H1 (cell line): ENCODE measurements at regions not wholly inside any gene's neighbourhood (a gene's known extent, or its start where the extent isn't known, plus 50 kb on each side); places are given as distances from the start of the nearest gene placed in this dataset.

Experiments used
- CTCF ChIA-PET: fragments of 300-600 bp; sonication (Branson Sonifier 250); formaldehyde crosslinking; loops from one replicate; lab custom pipeline; 2021; ENCODE audit not compliant: partially characterized antibody; lab: Charles Lee
- POLR2A ChIA-PET: fragments of 300-600 bp; sonication (Branson Sonifier 250); formaldehyde crosslinking; loops from one replicate; lab custom pipeline; 2021; ENCODE audit warnings: inconsistent platforms; ENCODE audit not compliant: partially characterized antibody; lab: Charles Lee
- DNase-seq, 2 experiments: peaks; one replicate each; pipeline versions ENCODE4 v3.0.0 to v3.0.0-alpha.2; 2010 to 2022; ENCODE audit warnings: low spot score in 2 of 2, low read depth in 1 of 2, mixed read lengths in 1 of 2
- FAIRE-seq: peaks from 2 replicates; lab custom pipeline; 2011; peaks lifted over from hg19 to GRCh38; lab: Jason Lieb, UNC
- H2AFZ ChIP-seq: 2 replicates; pipeline ENCODE4 v1.8.1; 2012; ENCODE audit warnings: low read length, inconsistent platforms
- H2AK5ac ChIP-seq: 2 replicates; pipeline ENCODE4 v1.6.1; 2013; ENCODE audit warnings: low read depth, low read length
- H2BK120ac ChIP-seq: replicated peaks from 2 replicates; pipeline ENCODE3; 2013; ENCODE audit warnings: low read depth, low read length, inconsistent platforms
- H2BK12ac ChIP-seq: 2 replicates; pipeline ENCODE4 v1.6.1; 2013; ENCODE audit warnings: low read depth, low read length
- H2BK15ac ChIP-seq: 2 replicates; pipeline ENCODE4 v1.6.1; 2013; ENCODE audit warnings: low read length
- H2BK20ac ChIP-seq: 2 replicates; pipeline ENCODE4 v1.6.1; 2013; ENCODE audit warnings: low read length
- H2BK5ac ChIP-seq: 2 replicates; pipeline ENCODE4 v1.6.1; 2013; ENCODE audit warnings: low read depth, low read length
- H3K14ac ChIP-seq: 2 replicates; pipeline ENCODE4 v1.6.1; 2013; ENCODE audit warnings: inconsistent platforms; ENCODE audit not compliant: insufficient read length
- H3K18ac ChIP-seq: 2 replicates; pipeline ENCODE4 v1.6.1; 2013; ENCODE audit warnings: low read length; ENCODE audit errors: extremely low read depth
- H3K23ac ChIP-seq: 2 replicates; pipeline ENCODE4 v1.6.1; 2013; ENCODE audit warnings: inconsistent platforms; ENCODE audit not compliant: insufficient read length
- H3K23me2 ChIP-seq: 2 replicates; pipeline ENCODE4 v1.6.1; 2013; ENCODE audit warnings: low read depth, low read length
- H3K27ac ChIP-seq: 2 replicates; pipeline ENCODE4 v1.6.1; 2011; ENCODE audit warnings: low read depth, low read length, inconsistent platforms
- H3K27me3 ChIP-seq, 4 experiments: replicated peaks in 1 of 4; 1 replicate in 1 of 4; 2 replicates in 3 of 4; pipeline versions ENCODE4 v1.6.1 to v1.8.1; 2011 to 2013; ENCODE audit warnings: low read length in 3 of 4, mild to moderate bottlenecking in 3 of 4, inconsistent platforms in 2 of 4, mixed read lengths in 2 of 4, moderate library complexity in 1 of 4; ENCODE audit not compliant: control insufficient read depth in 3 of 4, insufficient read depth in 3 of 4; ENCODE audit errors: extremely low read depth in 1 of 4
- H3K36me3 ChIP-seq, 4 experiments: 2 replicates each; pipeline versions ENCODE4 v1.6.1 to v1.8.1; 2011 to 2013; ENCODE audit warnings: mild to moderate bottlenecking in 4 of 4, low read length in 3 of 4, moderate library complexity in 2 of 4, control low read depth in 1 of 4, inconsistent platforms in 1 of 4; ENCODE audit not compliant: insufficient read depth in 4 of 4, control insufficient read depth in 2 of 4
- H3K4ac ChIP-seq: replicated peaks from 2 replicates; pipeline ENCODE3; 2013; ENCODE audit warnings: low read length, low read depth, mixed read lengths, inconsistent platforms; ENCODE audit not compliant: insufficient read length
- H3K4me1 ChIP-seq, 4 experiments: replicated peaks in 1 of 4; 1 replicate in 1 of 4; 2 replicates in 3 of 4; pipeline versions ENCODE4 v1.6.1 to v1.8.1; 2011 to 2013; ENCODE audit warnings: low read length in 3 of 4, inconsistent platforms in 2 of 4, mixed read lengths in 1 of 4; ENCODE audit not compliant: insufficient read depth in 4 of 4, control insufficient read depth in 3 of 4
- H3K4me2 ChIP-seq, 2 experiments: 2 replicates each; pipeline versions ENCODE4 v1.6.1 to v1.8.1; 2011 to 2013; ENCODE audit warnings: low read depth in 2 of 2, low read length in 2 of 2, control low read depth in 1 of 2, inconsistent platforms in 1 of 2, mild to moderate bottlenecking in 1 of 2; ENCODE audit not compliant: insufficient read depth in 1 of 2
- H3K4me3 ChIP-seq, 4 experiments: fragments of 200-600, 300-600 bp in 1 of 4; sonication (generic), shearing (Covaris generic), sonication (Bioruptor Twin) in 1 of 4; 2 replicates each; pipeline versions ENCODE4 v1.5.1 to v1.8.1; 2011 to 2016; ENCODE audit warnings: low read length in 4 of 4, low read depth in 3 of 4, control low read depth in 2 of 4, inconsistent platforms in 2 of 4, mild to moderate bottlenecking in 2 of 4, mixed read lengths in 1 of 4, moderate library complexity in 1 of 4; ENCODE audit not compliant: insufficient read depth in 2 of 4; ENCODE audit errors: extremely low read depth in 1 of 4
- H3K56ac ChIP-seq: replicated peaks from 2 replicates; pipeline ENCODE3; 2013; ENCODE audit warnings: low read depth, mild to moderate bottlenecking, mixed read lengths, low read length, inconsistent platforms; ENCODE audit not compliant: insufficient read length
- H3K79me1 ChIP-seq: 2 replicates; pipeline ENCODE4 v1.6.1; 2013; ENCODE audit warnings: low read depth, low read length, control low read depth
- H3K79me2 ChIP-seq, 2 experiments: 2 replicates each; pipeline versions ENCODE4 v1.6.1 to v1.8.1; 2012 to 2013; ENCODE audit warnings: low read length in 2 of 2, mild to moderate bottlenecking in 2 of 2, inconsistent platforms in 1 of 2; ENCODE audit not compliant: insufficient read depth in 2 of 2, control insufficient read depth in 1 of 2
- H3K9ac ChIP-seq, 4 experiments: replicated peaks in 1 of 4; 1 replicate in 1 of 4; 2 replicates in 3 of 4; pipeline versions ENCODE4 v1.6.1 to v1.8.1; 2011 to 2013; ENCODE audit warnings: low read depth in 3 of 4, low read length in 3 of 4, control low read depth in 2 of 4, mild to moderate bottlenecking in 2 of 4, moderate library complexity in 2 of 4, inconsistent platforms in 1 of 4; ENCODE audit errors: extremely low read depth in 1 of 4
- H3K9me3 ChIP-seq, 2 experiments: 2 replicates each; pipeline versions ENCODE4 v1.6.1 to v1.8.1; 2012 to 2013; ENCODE audit warnings: mild to moderate bottlenecking in 2 of 2, moderate library complexity in 2 of 2, control low read depth in 1 of 2, inconsistent platforms in 1 of 2, low read depth in 1 of 2, low read length in 1 of 2, mixed read lengths in 1 of 2; ENCODE audit not compliant: insufficient read depth in 2 of 2
- H4K20me1 ChIP-seq, 2 experiments: replicated peaks in 1 of 2; 2 replicates each; pipeline versions ENCODE3 to v1.8.1; 2011 to 2013; ENCODE audit warnings: inconsistent platforms in 2 of 2, low read length in 2 of 2, mild to moderate bottlenecking in 1 of 2; ENCODE audit not compliant: insufficient read depth in 2 of 2, control insufficient read depth in 1 of 2
- H4K5ac ChIP-seq: 2 replicates; pipeline ENCODE4 v1.6.1; 2013; ENCODE audit warnings: low read length, low read depth, mixed read lengths, inconsistent platforms; ENCODE audit not compliant: insufficient read length
- H4K8ac ChIP-seq: 2 replicates; pipeline ENCODE4 v1.8.0; 2013; ENCODE audit warnings: mild to moderate bottlenecking, moderate library complexity, low read length, inconsistent platforms; ENCODE audit not compliant: insufficient read depth; ENCODE audit errors: extremely low read depth
- H4K91ac ChIP-seq: replicated peaks from 2 replicates; pipeline ENCODE3; 2013; ENCODE audit warnings: low read length, mixed read lengths, inconsistent platforms; ENCODE audit not compliant: insufficient read length
- MAX ChIP-seq: IDR thresholded peaks from 2 replicates; pipeline ENCODE4 v1.6.1; 2012; ENCODE audit warnings: inconsistent platforms
- WGBS, 2 experiments: shearing (Covaris generic) in 1 of 2; methylation state at CpG; one replicate each; pipeline versions ENCODE4 v1.1.6 to v1.1.7; 2013 to 2015; ENCODE audit warnings: low lambda C conversion rate in 2 of 2, mixed read lengths in 2 of 2, inconsistent platforms in 1 of 2, low coverage in 1 of 2, missing lambda C conversion rate in 1 of 2; ENCODE audit not compliant: insufficient replicate concordance in 2 of 2, insufficient coverage in 1 of 2, insufficient read length in 1 of 2; ENCODE audit errors: extremely low coverage in 1 of 2, missing lambda C conversion rate in 1 of 2; 5-methylcytosine and 5-hydroxymethylcytosine counted together

- H2BK15ac ChIP-seq, result no peak overlapping the region
- H3K79me2 ChIP-seq, result no peaks in the 10 kb centered on the region
- H2BK5ac ChIP-seq, result no peak overlapping the region
- no peak overlapping the region for H3K27ac ChIP-seq
- H4K5ac ChIP-seq, result no peak overlapping the region
- no peak overlapping the region for H3K23ac ChIP-seq
- H3K79me1 ChIP-seq, result no peaks in the 10 kb centered on the region
- no peak overlapping the region for H2BK20ac ChIP-seq
- H2BK120ac ChIP-seq, result no peak overlapping the region
- FAIRE-seq, result no peak
- no peaks in the 10 kb centered on the region for H3K36me3 ChIP-seq
- no peak overlapping the region for H4K91ac ChIP-seq
- peak overlapping the region in 1 of 2 experiments; percentile 53; a peak in 1 of 4 replicates for H3K4me2 ChIP-seq
- peaks cover 0 to 1% (median 0%) of the 10 kb centered on the region in 4 experiments; a peak in 1 of 7 replicates for H3K27me3 ChIP-seq
- H4K8ac ChIP-seq, result no peak overlapping the region
- H3K56ac ChIP-seq, result no peak overlapping the region
- no peak overlapping the region for H3K4me3 ChIP-seq
- ChIA-PET POLR2A (no interaction called here), CTCF (interaction anchor here (0.7 to 6.2 kb wide), 17 partner anchors 9 to 703 kb away, joined by 3 to 43 read pairs (median 4); no protein-coding TSS in a partner anchor)
- H2BK12ac ChIP-seq, result no peak overlapping the region
- H3K9me3 ChIP-seq, result no peaks in the 10 kb centered on the region
- no peak overlapping the region for H3K4ac ChIP-seq
- peaks cover 0 to 4% (median 2%) of the 10 kb centered on the region in 4 experiments; a peak in 3 of 7 replicates for H3K4me1 ChIP-seq
- no peaks in the 10 kb centered on the region; the same call in 1 of the 2 replicates for H3K23me2 ChIP-seq
- H3K14ac ChIP-seq, result no peak overlapping the region
- WGBS, 2 experiments, result 61% methylated on average over 4 of the region's 4 CpGs; no CpG with 5 or more reads in 1 of the 2 experiments
- peak overlapping the region; percentile 95 for H2AFZ ChIP-seq
- no peaks in the 10 kb centered on the region for H4K20me1 ChIP-seq
- no peak for DNase-seq
- H3K9ac ChIP-seq, result no peak overlapping the region
- H2AK5ac ChIP-seq, result no peak overlapping the region
- no peak overlapping the region for H3K18ac ChIP-seq
- TF ChIP-seq MAX, result no peak
Observed at GRCh38 chr6:85127168-85127498, 322.8 kb upstream of the NT5E start.
